GM12872 (cell line): ENCODE measurements at regions not wholly inside any gene's neighbourhood (a gene's known extent, or its start where the extent isn't known, plus 50 kb on each side); places are given as distances from the start of the nearest gene placed in this dataset.

ENCODE experiments used
- CTCF ChIP-seq: IDR thresholded peaks from 3 replicates; pipeline ENCODE4 v1.5.1; 2011; ENCODE audit warnings: low read depth, mild to moderate bottlenecking, low read length, moderate library complexity; ENCODE audit not compliant: insufficient read depth

DNA sequence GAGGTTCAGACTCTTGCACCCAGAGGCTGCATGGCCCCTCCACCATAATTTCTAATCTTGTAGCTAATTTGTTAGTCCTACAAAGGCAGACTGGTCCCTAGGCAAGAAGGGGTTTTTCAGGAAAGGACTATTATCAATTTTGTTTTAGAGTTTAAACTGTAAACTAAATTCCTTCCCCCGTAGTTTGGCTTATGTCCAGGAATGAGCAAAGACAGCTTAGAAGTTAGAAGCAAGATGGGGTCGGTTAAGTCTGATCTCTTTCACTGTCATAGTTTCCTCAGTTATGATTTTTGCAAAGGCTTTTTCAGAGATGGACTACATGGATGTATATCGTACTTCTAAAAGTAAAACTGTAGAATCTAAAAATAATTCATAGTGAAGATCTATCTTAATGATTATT lies 258.1 kb upstream of the IL1RAPL1 start:
- TF ChIP-seq CTCF: no peak

GRCh38 chrX:28324321-28324721 lies 262.9 kb upstream of the IL1RAPL1 start:
- TF ChIP-seq CTCF: no peak

DNA sequence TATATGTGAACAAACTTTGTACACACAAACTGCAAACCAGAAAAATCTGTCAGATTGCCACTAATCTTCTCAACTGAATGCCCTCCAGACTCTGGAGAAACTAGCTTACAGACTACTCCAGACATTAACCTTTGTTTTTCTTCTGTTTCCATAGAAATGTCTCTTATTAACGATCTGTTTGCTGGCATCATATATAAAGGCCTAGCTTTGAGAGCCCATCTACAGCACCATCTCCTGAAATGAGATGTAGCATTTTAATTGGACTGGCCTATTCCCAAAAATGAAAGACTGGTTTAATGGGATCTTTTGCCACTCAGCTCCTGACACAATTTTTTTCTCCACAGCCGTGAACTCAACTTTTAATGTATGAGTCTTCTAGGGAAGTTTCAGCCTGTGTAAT lies 266.0 kb upstream of the IL1RAPL1 start:
- no peak for TF ChIP-seq CTCF

- TF ChIP-seq CTCF: no peak
Observed at GRCh38 chrX:28312965-28313364, 274.3 kb upstream of the IL1RAPL1 start.

- no peak for TF ChIP-seq CTCF
Observed at GRCh38 chrX:28312259-28312658, 275.0 kb upstream of the IL1RAPL1 start.

- TF ChIP-seq CTCF: no peak
Observed at GRCh38 chrX:28311466-28311865, 275.8 kb upstream of the IL1RAPL1 start.

- no peak for TF ChIP-seq CTCF
Observed at GRCh38 chrX:28303486-28303885, 283.8 kb upstream of the IL1RAPL1 start.

DNA sequence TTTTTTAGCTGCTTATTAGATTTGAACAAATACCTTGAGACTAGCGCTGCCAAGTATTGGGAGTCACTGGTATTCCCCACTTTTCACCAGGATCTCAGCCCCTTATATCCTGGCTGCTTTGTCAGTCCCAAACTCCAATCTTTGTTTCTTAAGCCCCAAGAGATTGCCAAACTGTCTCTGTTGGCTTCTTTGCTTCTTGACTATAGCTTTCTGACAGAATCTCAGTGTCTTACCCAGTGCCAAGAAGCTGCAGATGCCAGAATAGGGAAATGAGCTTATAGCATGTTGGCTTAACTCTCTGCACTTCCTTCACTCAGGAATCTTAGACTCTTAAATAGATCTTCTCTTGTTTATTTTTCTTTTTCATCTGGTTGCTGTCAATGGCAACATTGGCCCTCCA lies 297.5 kb upstream of the DCAF8L1 start:
- no peak for TF ChIP-seq CTCF
